ENCODE measurements at regions not wholly inside any gene's neighbourhood (a gene's known extent, or its start where the extent isn't known, plus 50 kb on each side); places are given as distances from the start of the nearest gene placed in this dataset.

DNA sequence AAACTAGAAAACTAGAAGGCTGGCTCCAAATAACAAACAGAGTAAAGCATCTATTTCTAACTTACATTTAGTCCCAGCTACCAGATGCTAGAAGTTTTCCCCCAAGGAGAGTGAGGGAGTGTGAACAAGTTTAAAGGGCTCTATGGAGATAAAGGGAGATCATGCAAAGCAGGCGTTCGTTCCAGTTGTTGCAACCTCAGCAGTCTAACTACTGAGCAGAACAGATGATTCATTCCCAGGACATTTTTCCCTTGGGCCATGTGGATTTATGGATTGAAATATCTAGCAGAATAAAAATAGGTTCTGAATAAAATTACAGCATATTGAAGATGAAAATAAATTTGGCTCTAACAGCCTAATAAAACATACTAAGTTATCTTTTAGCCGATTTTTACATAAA lies 154.8 kb upstream of the TTC14 start:
- TF ChIP-seq, protein P1, sequence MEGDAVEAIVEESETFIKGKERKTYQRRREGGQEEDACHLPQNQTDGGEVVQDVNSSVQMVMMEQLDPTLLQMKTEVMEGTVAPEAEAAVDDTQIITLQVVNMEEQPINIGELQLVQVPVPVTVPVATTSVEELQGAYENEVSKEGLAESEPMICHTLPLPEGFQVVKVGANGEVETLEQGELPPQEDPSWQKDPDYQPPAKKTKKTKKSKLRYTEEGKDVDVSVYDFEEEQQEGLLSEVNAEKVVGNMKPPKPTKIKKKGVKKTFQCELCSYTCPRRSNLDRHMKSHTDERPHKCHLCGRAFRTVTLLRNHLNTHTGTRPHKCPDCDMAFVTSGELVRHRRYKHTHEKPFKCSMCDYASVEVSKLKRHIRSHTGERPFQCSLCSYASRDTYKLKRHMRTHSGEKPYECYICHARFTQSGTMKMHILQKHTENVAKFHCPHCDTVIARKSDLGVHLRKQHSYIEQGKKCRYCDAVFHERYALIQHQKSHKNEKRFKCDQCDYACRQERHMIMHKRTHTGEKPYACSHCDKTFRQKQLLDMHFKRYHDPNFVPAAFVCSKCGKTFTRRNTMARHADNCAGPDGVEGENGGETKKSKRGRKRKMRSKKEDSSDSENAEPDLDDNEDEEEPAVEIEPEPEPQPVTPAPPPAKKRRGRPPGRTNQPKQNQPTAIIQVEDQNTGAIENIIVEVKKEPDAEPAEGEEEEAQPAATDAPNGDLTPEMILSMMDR (IDR thresholded peaks at IDR 0.05; ENCODE audit: low read length), result no peak
- no peak for TF ChIP-seq EZH2 (IDR thresholded peaks at IDR 0.05; ENCODE audit: borderline replicate concordance, low read length)

Measured in OCI-LY1 (cell line).